ENCODE measurements at regions not wholly inside any gene's neighbourhood (a gene's known extent, or its start where the extent isn't known, plus 50 kb on each side); places are given as distances from the start of the nearest gene placed in this dataset.
"Not testable (repeated sequence)": the region's sequence is repeated elsewhere in the genome, so short reads cannot be mapped to it uniquely, and the experiment has no call there.

DNA sequence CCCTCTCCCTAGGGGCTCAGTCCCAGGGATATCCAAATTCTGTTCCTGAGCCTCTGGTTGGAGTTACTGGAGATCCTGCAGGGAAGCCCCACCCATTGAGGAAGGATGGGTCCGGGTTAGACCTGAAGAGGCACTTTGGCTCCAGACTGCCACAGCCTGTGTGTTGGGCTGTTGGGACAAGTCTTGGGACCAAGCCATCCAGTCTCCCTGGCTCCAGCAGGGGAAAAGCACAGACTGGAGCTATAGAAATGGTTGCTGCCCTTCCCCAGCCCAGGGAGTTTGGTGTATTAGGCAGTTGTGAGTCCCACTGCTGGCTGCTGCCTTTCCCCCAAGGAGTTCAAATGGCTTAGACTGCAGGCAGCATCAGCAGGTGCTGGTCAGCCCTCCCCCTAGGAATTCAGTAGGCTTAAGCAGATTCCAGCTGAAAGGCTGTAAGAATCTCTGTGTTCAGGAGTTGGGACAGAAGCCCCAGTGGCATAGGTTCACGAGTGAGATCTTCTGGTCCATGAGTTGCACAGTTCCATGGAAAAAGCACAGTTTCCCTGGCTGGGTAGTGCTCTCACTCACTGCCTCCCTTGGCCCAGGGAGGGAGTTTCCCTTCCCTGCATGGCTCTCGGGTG, 344.0 kb upstream of the EPHA5 start:
- Histone ChIP-seq H3K4me3 (replicated peaks; ENCODE audit: insufficient read depth, low read length) (no peak overlapping the region), H3K27ac (replicated peaks) (no peak overlapping the region), H3K27me3 (ENCODE audit: insufficient read depth, poor library complexity, severe bottlenecking) (no peaks in the 10 kb centered on the region)
- no peak for DNase-seq (ENCODE audit: low read depth in 1 of 2, low spot score in 1 of 2)
- TF ChIP-seq, protein P1, sequence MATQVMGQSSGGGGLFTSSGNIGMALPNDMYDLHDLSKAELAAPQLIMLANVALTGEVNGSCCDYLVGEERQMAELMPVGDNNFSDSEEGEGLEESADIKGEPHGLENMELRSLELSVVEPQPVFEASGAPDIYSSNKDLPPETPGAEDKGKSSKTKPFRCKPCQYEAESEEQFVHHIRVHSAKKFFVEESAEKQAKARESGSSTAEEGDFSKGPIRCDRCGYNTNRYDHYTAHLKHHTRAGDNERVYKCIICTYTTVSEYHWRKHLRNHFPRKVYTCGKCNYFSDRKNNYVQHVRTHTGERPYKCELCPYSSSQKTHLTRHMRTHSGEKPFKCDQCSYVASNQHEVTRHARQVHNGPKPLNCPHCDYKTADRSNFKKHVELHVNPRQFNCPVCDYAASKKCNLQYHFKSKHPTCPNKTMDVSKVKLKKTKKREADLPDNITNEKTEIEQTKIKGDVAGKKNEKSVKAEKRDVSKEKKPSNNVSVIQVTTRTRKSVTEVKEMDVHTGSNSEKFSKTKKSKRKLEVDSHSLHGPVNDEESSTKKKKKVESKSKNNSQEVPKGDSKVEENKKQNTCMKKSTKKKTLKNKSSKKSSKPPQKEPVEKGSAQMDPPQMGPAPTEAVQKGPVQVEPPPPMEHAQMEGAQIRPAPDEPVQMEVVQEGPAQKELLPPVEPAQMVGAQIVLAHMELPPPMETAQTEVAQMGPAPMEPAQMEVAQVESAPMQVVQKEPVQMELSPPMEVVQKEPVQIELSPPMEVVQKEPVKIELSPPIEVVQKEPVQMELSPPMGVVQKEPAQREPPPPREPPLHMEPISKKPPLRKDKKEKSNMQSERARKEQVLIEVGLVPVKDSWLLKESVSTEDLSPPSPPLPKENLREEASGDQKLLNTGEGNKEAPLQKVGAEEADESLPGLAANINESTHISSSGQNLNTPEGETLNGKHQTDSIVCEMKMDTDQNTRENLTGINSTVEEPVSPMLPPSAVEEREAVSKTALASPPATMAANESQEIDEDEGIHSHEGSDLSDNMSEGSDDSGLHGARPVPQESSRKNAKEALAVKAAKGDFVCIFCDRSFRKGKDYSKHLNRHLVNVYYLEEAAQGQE (IDR thresholded peaks at IDR 0.05; ENCODE audit: insufficient replicate concordance, low read depth) = no peak
- no peak for TF ChIP-seq GABPA (IDR thresholded peaks at IDR 0.05; ENCODE audit: low read depth)
- no peak for TF ChIP-seq POLR2AphosphoS5 (IDR thresholded peaks at IDR 0.05; ENCODE audit: low read depth)
- TF ChIP-seq, protein P2, sequence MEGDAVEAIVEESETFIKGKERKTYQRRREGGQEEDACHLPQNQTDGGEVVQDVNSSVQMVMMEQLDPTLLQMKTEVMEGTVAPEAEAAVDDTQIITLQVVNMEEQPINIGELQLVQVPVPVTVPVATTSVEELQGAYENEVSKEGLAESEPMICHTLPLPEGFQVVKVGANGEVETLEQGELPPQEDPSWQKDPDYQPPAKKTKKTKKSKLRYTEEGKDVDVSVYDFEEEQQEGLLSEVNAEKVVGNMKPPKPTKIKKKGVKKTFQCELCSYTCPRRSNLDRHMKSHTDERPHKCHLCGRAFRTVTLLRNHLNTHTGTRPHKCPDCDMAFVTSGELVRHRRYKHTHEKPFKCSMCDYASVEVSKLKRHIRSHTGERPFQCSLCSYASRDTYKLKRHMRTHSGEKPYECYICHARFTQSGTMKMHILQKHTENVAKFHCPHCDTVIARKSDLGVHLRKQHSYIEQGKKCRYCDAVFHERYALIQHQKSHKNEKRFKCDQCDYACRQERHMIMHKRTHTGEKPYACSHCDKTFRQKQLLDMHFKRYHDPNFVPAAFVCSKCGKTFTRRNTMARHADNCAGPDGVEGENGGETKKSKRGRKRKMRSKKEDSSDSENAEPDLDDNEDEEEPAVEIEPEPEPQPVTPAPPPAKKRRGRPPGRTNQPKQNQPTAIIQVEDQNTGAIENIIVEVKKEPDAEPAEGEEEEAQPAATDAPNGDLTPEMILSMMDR (IDR thresholded peaks at IDR 0.05; ENCODE audit: insufficient read depth, low read length) = no peak
- no peak for TF ChIP-seq SPI1 (IDR thresholded peaks at IDR 0.05; ENCODE audit: borderline replicate concordance, low read depth)

DNA sequence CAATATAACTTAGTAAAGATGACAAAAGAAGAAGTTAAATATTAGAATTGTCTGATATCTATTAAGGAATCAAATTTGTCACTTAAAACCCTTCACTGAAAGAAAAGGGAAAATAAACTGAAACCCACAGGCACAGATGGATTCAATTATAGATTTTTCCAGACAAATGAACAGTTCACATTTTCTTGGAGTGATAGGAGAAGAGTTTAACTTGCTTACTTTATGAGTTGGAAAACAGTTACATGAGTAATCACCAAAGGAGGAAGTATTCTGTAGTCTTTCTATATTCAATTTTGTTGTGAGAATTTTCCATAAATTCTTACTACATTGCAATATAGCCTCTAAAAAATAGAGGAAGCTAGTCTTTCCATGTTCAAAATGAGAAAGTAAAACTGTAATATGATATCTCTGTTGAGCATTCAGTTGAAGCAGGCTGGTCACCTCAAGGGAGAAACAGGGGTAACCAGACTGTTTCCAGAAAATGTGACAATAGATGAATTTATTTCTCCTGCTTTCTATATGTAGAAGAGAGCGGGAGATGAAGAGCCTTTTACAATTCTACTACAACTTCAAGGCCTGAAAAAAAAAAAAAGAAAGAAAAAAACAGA, 330.3 kb upstream of the EPHA5 start:
- TF ChIP-seq GABPA (IDR thresholded peaks at IDR 0.05; ENCODE audit: low read depth) = no peak
- TF ChIP-seq, protein P1 (IDR thresholded peaks at IDR 0.05; ENCODE audit: insufficient replicate concordance, low read depth) = no peak
- no peak for TF ChIP-seq POLR2AphosphoS5 (IDR thresholded peaks at IDR 0.05; ENCODE audit: low read depth)
- TF ChIP-seq, protein P2 (IDR thresholded peaks at IDR 0.05; ENCODE audit: insufficient read depth, low read length) = no peak
- TF ChIP-seq SPI1 (IDR thresholded peaks at IDR 0.05; ENCODE audit: borderline replicate concordance, low read depth) = no peak
- H3K4me3 ChIP-seq (replicated peaks; ENCODE audit: insufficient read depth, low read length) = no peak overlapping the region
- no peaks in the 10 kb centered on the region for H3K27me3 ChIP-seq (ENCODE audit: insufficient read depth, poor library complexity, severe bottlenecking)
- H3K27ac ChIP-seq (replicated peaks) = no peak overlapping the region
- DNase-seq (ENCODE audit: low read depth in 1 of 2, low spot score in 1 of 2) = no peak

DNA sequence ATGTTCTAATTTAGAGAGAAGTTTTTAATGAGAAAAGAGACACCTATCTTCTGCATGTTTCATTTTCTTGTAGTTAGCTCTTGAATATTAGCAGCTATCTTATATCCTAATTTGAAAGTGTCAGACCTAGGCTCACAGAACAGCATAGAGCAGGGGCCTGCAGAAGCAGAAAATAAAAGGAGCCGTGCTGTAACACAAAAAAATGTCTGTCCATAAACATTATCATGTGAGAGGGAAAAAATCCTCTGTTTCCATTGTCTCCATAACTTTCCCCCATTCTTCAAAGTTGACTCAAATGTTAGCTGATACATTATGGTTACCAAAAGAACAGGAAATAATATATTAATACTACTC, 329.2 kb upstream of the EPHA5 start:
- no peak for DNase-seq (ENCODE audit: low read depth in 1 of 2, low spot score in 1 of 2)
- Histone ChIP-seq H3K27me3 (ENCODE audit: insufficient read depth, poor library complexity, severe bottlenecking) (no peaks in the 10 kb centered on the region), H3K27ac (replicated peaks) (no peak overlapping the region), H3K4me3 (replicated peaks; ENCODE audit: insufficient read depth, low read length) (no peak overlapping the region)
- no peak for TF ChIP-seq GABPA (IDR thresholded peaks at IDR 0.05; ENCODE audit: low read depth)
- TF ChIP-seq POLR2AphosphoS5 (IDR thresholded peaks at IDR 0.05; ENCODE audit: low read depth) = no peak

DNA sequence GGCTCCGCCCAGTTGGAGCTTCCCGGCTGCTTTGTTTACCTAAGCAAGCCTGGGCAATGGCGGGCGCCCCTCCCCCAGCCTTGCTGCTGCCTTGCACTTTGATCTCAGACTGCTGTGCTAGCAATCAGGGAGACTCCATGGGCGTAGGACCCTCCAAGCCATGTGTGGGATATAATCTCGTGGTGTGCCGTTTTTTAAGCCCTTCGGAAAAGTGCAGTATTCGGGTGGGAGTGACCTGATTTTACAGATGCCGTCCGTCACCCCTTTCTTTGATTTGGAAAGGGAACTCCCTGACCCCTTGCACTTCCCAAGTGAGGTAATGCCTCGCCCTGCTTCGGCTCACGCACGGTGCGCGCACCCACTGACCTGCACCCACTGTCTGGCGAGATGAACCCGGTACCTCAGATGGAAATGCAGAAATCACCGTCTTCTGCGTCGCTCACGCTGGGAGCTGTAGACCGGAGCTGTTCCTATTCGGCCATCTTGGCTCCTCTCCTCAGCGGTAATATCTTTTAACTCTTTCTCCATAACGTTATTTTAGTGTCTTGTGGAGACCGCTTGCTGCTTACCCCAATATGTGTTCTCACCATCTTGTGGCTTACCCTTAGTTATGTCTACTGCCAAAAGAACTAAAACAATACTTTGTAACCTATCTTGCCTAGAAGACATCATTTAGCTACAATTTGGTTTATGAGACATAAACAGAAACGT, 328.7 kb upstream of the EPHA5 start:
- not testable (repeated sequence) for DNase-seq (ENCODE audit: low read depth in 1 of 2, low spot score in 1 of 2); H3K27me3 ChIP-seq (ENCODE audit: insufficient read depth, poor library complexity, severe bottlenecking); H3K27ac ChIP-seq (replicated peaks); H3K4me3 ChIP-seq (replicated peaks; ENCODE audit: insufficient read depth, low read length)

Data from HL-60 (cell line).